RWPE1 (cell line): ENCODE measurements at regions not wholly inside any gene's neighbourhood (a gene's known extent, or its start where the extent isn't known, plus 50 kb on each side); places are given as distances from the start of the nearest gene placed in this dataset.

Source experiments
- CTCF ChIA-PET: fragments of 350-600 bp; sonication (Branson Sonifier 250); formaldehyde crosslinking; extraction: SDS; loops from one replicate; lab custom pipeline; 2021; lab: Yijun Ruan, JAX
- POLR2A ChIA-PET: fragments of 400-600 bp; formaldehyde crosslinking; extraction: SDS; loops from one replicate; lab custom pipeline; 2020; ENCODE audit warnings: antibody characterized with exemption; ENCODE audit not compliant: low non-redundant PET; lab: Yijun Ruan, JAX
- DNase-seq: peaks from one replicate; pipeline ENCODE4 v3.0.0; 2012; ENCODE audit warnings: low spot score
- H3K27ac ChIP-seq: fragments of 450-650 bp; 2 replicates; pipeline ENCODE4 v1.5.1; 2017
- TF ChIP-seq, protein P1 (sequence below): fragments of 450-650 bp; conservative IDR thresholded peaks from 2 replicates; pipeline ENCODE4 v1.5.1; 2017; ENCODE audit warnings: low read depth, mild to moderate bottlenecking

DNA sequence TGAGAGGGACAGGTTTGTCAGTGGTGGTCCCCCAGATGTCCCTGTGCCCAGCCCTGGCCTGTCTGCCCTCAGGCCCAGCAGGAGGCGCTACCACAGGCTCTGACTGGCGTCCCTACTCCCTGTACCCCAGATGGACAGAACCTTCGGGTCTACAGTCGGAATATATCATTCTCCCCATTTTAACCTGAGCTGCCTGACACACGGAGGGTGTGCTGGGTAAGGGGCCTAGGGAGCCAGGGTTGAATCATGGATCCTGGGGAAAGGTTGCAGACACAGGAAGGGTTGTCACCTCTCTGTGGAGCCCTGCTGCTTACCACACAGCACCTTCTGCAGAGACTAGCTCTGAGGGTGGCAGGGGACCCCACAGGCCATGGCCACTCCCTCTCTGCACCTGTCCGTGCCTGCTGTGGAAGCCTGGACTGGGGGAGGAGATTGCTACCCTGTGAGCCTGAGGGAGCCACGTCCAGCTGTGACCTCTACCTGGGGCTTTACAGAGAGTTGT is 162.2 kb upstream of the ZNF267 start:
- no peak overlapping the region for H3K27ac ChIP-seq
- CTCF ChIA-PET, result interaction anchor here (0.7 kb wide), 2 partner anchors 15 to 232 kb away, joined by 3 read pairs; no protein-coding TSS in a partner anchor
- TF ChIP-seq, protein P1, sequence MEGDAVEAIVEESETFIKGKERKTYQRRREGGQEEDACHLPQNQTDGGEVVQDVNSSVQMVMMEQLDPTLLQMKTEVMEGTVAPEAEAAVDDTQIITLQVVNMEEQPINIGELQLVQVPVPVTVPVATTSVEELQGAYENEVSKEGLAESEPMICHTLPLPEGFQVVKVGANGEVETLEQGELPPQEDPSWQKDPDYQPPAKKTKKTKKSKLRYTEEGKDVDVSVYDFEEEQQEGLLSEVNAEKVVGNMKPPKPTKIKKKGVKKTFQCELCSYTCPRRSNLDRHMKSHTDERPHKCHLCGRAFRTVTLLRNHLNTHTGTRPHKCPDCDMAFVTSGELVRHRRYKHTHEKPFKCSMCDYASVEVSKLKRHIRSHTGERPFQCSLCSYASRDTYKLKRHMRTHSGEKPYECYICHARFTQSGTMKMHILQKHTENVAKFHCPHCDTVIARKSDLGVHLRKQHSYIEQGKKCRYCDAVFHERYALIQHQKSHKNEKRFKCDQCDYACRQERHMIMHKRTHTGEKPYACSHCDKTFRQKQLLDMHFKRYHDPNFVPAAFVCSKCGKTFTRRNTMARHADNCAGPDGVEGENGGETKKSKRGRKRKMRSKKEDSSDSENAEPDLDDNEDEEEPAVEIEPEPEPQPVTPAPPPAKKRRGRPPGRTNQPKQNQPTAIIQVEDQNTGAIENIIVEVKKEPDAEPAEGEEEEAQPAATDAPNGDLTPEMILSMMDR, result no peak
- no peak for DNase-seq
- POLR2A ChIA-PET, result no interaction called here

DNA sequence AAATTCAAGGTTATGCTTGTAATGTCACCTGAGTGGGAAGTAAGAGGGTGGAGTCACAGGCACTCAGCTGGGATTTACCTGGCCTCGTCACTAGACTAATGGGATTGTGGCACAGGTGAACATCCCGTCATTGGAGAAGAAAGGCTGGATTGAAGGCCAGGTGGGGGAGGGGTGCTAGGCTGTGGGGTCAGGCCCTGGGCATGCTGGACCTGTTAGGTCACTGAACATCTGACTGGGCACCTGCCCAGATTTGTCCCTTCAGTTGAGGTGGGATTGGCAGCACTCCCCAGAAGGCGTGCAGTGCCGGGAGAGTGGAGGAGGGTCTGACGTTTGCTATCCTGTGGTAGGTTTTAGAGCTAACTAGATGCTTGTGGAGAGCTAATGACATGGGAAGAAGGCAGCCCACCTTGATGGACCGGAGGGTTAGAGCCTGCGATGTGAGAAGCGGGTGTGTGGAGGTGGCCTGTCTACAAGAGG is 161.5 kb upstream of the ZNF267 start:
- no peak for DNase-seq
- TF ChIP-seq, protein P1, result no peak
- POLR2A ChIA-PET, result no interaction called here
- CTCF ChIA-PET, result interaction anchor here (0.7 kb wide), 1 partner anchor 14 kb away, joined by 3 read pairs; no protein-coding TSS in a partner anchor
- peak overlapping the region; percentile 4; the same call in 1 of the 2 replicates for H3K27ac ChIP-seq

DNA sequence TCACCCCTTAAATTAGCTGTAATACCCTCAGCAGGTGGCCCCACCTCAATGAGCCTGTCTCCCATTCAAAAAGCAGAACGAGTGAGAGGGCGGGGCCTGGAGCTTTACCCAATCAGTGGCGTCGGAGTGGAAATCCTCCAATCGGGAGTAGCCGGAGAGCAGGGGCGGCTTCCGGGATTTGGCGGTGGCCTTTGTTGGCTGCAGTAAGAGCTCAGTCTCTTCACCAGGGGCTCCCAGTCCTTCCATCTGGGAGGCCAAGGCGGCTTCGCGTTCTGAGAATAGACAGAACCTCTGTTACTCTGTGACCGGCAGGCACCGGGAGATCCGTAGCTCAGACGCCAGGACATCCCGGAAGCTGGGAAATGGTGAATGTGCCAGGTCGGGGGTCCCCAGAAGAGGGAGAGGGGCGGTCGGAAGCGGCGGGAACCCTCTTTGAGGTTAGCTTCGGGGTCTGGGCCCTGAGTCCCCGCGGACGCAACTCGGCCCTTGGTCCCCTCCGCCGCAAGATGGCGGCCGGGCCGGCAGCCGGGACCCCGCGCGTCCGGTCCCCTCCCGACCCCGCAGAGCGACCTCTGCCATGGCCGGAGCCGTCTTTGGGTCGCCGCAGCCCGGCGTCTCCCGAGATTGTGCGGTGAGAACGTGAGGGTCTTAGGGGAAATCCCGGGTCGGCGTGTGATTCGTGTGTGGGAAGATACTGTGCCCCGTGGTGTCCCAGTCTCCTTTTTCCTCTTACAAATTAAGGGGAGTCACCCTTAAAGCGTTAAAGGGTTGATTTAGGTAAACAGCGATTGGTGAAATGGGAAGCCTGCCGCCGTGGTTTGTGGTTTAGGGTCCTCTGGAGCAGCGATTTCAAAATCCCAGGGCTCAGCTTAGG is 160.3 kb upstream of the ZNF267 start:
- peak; percentile 95 for DNase-seq
- peak overlapping the region; percentile 92 for H3K27ac ChIP-seq
- ChIA-PET CTCF (interaction anchor here (0.6 to 0.7 kb wide), 3 partner anchors 67 to 297 kb away, joined by 3 to 4 read pairs (median 3); no protein-coding TSS in a partner anchor), POLR2A (interaction anchor here (0.6 kb wide), 2 partner anchors 48 to 205 kb away, joined by 3 to 4 read pairs; partner anchors contain the start of gene RUSF1)
- TF ChIP-seq, protein P1, result no peak

DNA sequence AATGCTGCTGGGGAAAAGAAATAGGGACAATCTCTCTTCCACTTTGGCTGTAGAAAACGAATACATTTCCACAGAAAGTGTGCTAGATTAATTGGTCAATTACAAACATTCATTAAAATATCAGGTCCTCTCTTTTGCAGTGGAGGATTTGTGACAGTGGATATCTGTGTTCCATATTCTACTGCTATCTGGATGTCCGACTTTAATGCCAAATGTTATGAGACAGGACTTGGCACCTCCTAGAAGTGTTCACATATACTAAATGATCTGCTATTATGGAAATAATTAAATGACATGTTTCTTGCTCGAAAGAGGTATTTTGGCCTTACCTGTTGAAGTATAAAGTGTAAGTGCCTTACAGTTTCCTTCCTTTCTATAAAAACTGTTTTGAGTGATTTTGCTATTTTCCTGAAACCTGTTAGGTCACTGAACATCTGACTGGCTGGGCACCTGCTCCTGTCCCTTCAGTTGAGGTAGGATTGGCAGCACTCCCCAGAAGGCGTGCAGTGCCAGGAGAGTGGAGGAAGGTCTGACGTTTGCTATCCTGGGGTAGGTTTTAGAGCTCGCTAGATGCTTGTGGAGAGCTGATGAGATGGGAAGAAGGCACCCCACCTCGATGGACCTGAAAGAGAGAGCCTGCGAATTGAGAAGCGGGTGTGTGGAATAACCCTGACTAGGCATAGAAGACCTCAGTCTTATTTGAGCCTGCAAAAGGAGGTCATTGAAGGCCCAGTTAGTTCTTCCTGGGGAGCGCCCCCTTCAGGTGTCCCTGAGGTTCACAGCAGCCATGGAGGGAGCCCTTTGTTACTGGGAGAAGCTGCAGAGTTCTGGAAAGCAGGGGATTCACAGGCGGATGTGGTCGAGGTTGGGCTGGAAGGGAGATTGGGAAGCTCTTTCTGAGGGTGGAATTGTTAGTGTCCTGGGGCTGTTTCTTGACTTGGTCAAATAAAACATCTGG is 159.4 kb upstream of the ZNF267 start:
- TF ChIP-seq, protein P1, result no peak
- peak overlapping the region; percentile 92 for H3K27ac ChIP-seq
- DNase-seq, result no peak
- ChIA-PET CTCF (interaction anchor here (0.6 kb wide), 1 partner anchor 714 kb away, joined by 3 read pairs; no protein-coding TSS in a partner anchor), POLR2A (no interaction called here)

DNA sequence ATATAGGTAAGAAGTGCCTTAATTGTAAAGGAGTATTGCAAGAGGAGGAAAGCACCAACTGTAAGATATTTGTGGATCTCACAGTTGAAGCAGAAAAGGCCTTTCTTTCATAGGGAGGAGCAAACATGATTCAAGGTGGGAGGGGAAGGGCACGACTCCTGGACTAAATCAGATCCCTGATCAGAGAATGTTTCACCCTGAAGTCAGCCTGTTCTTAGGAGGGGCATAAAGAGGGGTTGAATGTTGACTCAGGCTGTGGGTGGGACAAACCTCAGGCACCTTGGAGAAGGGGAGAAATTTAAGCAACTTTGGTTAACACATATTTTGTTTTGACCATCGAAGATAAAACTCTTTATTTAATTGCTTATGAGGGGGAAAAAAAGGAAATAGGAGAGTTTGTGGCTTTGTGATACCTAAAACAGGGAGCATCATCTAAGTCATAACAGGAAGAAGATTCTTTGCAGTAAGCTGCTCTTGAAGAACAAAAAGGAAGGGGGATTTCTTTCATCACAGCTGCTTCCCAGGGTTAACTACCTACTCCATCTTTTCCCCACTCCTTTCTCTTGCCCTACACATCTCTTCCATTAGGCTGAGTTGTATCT is 158.6 kb upstream of the ZNF267 start:
- ChIA-PET POLR2A (no interaction called here), CTCF (interaction anchor here (0.6 kb wide), 1 partner anchor 715 kb away, joined by 3 read pairs; no protein-coding TSS in a partner anchor)
- TF ChIP-seq, protein P1, result no peak
- DNase-seq, result no peak
- no peak overlapping the region for H3K27ac ChIP-seq
